ENCODE measurements at regions not wholly inside any gene's neighbourhood (a gene's known extent, or its start where the extent isn't known, plus 50 kb on each side); places are given as distances from the start of the nearest gene placed in this dataset.

- TF ChIP-seq ZNF138 (CRISPR knock-in tag; conservative IDR thresholded peaks at IDR 0.05): no peak
- TF ChIP-seq ETV6 (CRISPR knock-in tag; IDR thresholded peaks at IDR 0.05): no peak
- no peak for TF ChIP-seq IRF2 (CRISPR knock-in tag; IDR thresholded peaks at IDR 0.05; ENCODE audit: borderline replicate concordance, low read depth)
- TF ChIP-seq FOXK1 (CRISPR knock-in tag; IDR thresholded peaks at IDR 0.05): no peak
- TF ChIP-seq GABPB1 (CRISPR knock-in tag; IDR thresholded peaks at IDR 0.05): no peak
- TF ChIP-seq FOXP1 (CRISPR knock-in tag; IDR thresholded peaks at IDR 0.05; ENCODE audit: borderline replicate concordance): no peak
- TF ChIP-seq, protein P1, sequence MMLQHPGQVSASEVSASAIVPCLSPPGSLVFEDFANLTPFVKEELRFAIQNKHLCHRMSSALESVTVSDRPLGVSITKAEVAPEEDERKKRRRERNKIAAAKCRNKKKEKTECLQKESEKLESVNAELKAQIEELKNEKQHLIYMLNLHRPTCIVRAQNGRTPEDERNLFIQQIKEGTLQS (CRISPR knock-in tag; conservative IDR thresholded peaks at IDR 0.05): no peak
- TF ChIP-seq HMGXB4 (CRISPR knock-in tag; IDR thresholded peaks at IDR 0.05): no peak
- TF ChIP-seq, protein P2, sequence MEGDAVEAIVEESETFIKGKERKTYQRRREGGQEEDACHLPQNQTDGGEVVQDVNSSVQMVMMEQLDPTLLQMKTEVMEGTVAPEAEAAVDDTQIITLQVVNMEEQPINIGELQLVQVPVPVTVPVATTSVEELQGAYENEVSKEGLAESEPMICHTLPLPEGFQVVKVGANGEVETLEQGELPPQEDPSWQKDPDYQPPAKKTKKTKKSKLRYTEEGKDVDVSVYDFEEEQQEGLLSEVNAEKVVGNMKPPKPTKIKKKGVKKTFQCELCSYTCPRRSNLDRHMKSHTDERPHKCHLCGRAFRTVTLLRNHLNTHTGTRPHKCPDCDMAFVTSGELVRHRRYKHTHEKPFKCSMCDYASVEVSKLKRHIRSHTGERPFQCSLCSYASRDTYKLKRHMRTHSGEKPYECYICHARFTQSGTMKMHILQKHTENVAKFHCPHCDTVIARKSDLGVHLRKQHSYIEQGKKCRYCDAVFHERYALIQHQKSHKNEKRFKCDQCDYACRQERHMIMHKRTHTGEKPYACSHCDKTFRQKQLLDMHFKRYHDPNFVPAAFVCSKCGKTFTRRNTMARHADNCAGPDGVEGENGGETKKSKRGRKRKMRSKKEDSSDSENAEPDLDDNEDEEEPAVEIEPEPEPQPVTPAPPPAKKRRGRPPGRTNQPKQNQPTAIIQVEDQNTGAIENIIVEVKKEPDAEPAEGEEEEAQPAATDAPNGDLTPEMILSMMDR (IDR thresholded peaks at IDR 0.05): no peak
- TF ChIP-seq KAT7 (CRISPR knock-in tag; IDR thresholded peaks at IDR 0.05; ENCODE audit: borderline replicate concordance): no peak
- no peak for TF ChIP-seq NR1H2 (CRISPR knock-in tag; IDR thresholded peaks at IDR 0.05)
- TF ChIP-seq, protein P3, sequence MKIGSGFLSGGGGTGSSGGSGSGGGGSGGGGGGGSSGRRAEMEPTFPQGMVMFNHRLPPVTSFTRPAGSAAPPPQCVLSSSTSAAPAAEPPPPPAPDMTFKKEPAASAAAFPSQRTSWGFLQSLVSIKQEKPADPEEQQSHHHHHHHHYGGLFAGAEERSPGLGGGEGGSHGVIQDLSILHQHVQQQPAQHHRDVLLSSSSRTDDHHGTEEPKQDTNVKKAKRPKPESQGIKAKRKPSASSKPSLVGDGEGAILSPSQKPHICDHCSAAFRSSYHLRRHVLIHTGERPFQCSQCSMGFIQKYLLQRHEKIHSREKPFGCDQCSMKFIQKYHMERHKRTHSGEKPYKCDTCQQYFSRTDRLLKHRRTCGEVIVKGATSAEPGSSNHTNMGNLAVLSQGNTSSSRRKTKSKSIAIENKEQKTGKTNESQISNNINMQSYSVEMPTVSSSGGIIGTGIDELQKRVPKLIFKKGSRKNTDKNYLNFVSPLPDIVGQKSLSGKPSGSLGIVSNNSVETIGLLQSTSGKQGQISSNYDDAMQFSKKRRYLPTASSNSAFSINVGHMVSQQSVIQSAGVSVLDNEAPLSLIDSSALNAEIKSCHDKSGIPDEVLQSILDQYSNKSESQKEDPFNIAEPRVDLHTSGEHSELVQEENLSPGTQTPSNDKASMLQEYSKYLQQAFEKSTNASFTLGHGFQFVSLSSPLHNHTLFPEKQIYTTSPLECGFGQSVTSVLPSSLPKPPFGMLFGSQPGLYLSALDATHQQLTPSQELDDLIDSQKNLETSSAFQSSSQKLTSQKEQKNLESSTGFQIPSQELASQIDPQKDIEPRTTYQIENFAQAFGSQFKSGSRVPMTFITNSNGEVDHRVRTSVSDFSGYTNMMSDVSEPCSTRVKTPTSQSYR (CRISPR knock-in tag; IDR thresholded peaks at IDR 0.05): no peak
- TF ChIP-seq NR2C2 (CRISPR knock-in tag; IDR thresholded peaks at IDR 0.05): no peak
Observed at GRCh38 chr1:70812442-70813109, 235.0 kb downstream of the PTGER3 start.

All from WTC11 (cell line).